Medulla oblongata (tissue), 1 donor: ENCODE measurements at regions not wholly inside any gene's neighbourhood (a gene's known extent, or its start where the extent isn't known, plus 50 kb on each side); places are given as distances from the start of the nearest gene placed in this dataset.

Source experiments
- DNase-seq: peaks from one replicate; pipeline ENCODE4 v3.0.0-alpha.2; 2015; ENCODE audit errors: extremely low spot score

DNA sequence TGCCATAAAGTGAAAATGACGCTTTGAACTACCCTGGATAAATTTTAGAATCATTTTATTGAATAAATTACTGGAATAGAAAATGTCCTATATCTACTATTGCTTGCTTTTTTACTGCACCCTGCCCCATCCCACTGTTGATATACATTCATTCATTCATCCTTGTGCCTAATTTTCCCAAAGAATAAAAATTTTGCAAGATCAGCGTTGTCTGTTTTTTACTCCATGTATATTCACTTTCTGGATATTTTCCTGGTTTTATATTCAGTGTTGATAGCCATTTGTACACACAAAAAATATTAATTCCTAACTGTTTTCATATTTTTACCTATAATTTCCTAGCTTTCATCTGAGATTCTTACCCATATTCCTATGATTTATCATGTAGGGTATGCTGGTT lies 262.9 kb upstream of the MAGI2 start:
- no peak for DNase-seq

DNA sequence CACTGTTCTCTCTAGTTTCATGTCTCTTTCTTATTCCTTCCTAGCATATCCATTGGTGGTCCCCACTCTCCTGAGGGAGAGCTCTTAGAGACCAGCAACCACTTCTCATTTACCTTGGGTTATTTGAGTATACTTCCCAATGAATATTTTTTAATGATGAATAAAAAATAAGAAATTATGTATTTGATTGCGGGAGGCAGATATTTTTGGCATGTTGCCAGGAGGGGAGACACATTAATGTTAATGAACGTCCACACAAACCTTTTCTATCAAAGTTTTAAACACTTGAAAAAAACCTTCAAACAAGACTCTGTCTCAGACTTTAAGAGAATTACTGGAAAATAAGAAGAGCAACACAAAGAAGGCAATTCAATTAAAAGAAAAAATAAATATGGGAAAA lies 260.6 kb upstream of the MAGI2 start:
- no peak for DNase-seq

DNA sequence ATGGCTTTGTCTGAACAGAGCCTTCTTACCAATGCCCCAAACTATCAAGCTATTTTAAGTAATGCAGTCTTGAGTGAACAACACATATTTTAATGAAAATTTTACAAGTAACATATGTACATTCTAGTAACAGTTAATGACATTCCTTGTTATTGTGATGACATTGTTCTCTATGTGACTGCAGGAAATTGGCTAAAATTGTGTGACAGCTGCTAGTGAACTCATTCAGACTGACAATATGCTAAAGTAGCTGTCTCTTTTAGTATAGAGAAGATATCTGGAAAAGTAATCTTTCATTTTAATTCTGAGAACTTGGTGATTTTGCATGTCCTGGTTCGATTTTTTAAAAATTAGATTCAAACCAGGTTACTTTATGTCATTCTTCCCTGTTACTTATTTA lies 259.8 kb upstream of the MAGI2 start:
- no peak for DNase-seq

DNA sequence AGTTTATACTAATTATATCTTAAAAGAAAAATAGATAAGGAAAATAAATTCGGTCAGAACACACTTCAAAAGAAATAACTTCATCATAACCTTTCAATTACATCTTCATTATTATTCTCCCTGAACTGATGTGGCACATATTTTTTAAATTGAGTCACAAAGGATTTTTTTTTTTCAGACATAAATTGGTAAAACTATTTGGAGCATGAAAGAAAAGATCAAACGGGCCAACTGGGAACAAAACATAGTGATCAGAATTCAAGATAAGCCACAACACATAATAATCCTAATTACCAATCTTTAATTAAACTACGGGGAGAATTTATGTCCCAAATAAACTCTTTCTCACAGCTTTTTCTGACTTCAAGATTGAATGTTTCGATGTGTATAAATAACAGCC lies 258.2 kb upstream of the MAGI2 start:
- no peak for DNase-seq

DNA sequence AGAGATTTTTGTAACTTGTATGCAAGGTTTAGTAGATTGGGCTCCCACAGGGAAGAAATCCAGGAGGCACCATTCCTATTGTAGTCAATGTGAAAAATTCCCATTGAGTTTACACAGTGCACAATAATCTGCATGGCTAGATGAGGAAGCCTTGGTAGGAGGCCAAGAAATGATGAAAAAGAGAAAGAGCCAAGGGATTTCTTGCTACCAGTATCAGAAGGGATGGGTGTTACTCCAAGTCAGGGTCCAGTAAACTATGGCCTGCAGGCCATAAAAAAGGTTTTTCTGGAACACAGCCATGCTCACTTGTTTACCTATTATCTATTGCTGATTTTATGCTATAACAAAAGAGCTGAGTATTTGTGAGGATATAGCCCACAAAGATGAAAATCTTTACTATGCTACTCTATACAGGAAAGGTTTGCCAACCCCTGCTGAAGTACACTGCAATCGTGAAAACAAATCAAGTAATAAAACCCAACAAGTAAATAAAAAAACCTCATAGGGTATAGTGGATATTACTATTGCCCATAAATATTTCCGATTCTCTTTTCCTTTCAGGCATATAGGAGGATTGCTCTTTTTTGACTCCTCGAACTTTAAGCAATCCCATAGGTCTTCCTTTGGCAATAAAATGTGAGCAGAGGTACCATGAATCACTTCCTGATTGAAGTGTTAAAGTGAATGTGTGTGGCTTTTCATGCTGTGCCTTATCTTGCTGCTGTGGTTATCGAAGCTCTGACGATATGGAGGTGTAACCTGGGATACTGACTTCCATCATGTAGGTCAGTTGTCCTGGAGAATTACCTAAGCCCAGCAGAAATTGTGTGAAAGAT lies 256.3 kb upstream of the MAGI2 start:
- DNase-seq, result no peak

DNA sequence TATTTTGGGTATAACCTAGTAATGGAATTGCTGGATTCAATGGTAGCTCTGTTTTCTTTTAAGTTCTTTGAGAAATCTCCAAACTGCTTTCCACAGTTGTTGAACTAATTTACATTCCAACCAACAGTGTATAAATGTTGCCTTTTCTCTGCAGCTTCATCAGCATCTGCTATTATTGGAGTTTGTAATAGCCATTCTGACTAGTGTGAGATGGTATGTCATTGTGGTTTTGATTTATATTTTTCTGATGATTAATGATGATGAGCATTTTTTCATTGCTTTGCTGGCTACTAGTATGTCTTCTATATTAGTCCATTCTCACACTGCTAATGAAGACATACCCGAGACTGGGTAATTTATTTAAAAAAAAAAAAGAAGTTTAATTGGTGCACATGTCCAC lies 248.6 kb upstream of the MAGI2 start:
- DNase-seq, result no peak

DNA sequence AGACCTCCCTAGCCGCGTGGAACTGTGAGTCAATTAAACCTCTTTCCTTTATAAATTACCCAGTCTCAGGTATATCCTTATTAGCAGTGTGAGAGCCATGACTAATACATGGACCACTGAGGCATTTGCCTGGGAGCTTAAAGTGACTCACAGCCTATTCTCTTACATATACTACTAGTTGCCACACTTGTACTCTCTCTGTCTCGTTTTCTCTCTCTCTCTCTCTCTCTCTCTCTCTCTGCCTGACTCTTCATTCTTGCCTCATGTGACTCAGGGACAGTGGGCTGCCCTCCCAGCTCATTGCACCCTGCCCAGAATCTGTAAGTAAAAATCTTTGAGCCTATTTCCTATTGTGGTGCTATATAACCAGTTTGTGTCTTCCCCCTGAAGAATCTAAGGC lies 238.5 kb upstream of the MAGI2 start:
- no peak for DNase-seq

DNA sequence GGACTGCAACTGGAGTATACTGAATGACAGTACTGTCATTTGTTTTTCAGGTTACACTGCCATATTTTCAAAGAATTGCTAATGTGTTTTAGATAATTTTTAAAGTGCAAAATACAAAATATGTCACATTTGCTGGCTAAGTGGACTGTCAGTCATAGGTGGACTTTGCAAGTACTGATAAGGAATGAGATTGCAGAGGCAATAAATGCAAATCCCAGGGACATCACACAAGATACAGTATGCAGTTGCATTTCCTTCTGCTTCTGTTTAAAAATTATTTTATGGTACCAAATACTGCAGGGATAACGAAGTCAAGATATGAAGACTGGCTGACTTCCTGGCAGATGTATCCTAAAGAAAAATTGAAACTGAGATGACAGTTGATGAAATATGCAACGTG lies 237.6 kb upstream of the MAGI2 start:
- no peak for DNase-seq

DNA sequence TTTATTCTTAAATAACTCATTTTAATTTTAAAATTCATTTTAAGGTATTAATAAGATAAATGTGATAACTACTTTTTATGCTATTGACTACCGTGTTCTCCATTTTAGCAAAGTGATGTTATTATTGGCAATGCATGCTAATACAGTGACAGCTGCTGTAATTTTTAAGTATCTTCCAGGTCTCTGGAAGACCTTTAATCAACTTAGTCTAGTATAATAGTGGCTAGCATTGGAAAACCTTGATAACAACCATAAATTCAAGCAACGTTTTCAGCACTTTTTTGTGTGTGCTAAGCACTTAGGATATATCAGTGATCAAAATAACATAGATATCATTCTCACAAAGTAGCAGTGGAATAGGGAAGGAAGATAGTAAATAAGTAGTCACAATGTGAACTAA lies 230.9 kb upstream of the MAGI2 start:
- DNase-seq, result no peak

DNA sequence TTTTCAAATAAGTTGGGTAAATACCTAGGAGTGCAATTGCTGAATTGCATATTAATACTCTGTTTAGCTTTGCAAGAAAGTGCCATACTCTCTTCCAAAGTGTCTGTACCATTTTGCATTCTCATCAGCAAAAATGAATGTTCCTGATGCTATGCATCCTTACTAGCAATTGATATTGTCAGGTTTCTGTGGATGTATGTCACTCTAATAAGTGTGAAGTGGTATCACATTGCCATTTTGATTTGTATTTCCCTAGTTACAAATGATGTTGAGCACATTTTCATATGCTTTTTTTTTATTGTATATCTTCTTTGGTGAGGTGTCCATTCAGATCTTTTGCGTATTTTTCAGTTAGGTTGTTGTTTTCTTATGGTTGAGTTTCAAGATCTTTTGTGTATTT lies 230.4 kb upstream of the MAGI2 start:
- no peak for DNase-seq

DNA sequence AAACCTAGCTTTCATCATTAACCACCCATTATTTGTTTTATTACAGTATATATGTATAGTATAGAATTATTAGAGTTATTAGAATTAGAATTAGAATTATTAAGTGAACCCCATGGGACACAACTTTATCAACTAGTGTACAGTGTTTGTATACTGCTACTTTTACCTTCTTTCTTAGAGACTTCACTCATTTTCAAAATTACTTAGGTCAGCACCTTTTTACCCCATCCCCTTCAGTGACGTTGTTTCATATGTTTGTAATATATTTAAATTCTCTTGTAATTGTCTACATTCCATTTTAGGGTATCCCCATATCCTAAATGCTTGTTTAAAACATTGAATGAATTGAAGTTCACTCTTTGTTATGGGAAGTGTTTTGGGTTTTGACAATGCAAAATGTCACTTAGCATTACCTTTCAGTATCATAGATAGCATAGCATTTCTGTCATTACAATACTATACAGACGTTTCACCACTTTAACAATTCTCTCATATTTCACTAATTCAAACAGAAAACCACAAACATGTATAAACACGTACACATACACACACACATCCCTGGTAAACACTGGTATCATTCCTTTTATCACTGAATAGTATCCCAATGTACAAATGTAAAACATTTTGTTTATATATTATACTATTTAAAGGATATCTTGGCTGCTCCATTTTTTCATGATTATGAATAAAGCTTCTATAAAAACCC lies 229.9 kb upstream of the MAGI2 start:
- DNase-seq, result no peak

DNA sequence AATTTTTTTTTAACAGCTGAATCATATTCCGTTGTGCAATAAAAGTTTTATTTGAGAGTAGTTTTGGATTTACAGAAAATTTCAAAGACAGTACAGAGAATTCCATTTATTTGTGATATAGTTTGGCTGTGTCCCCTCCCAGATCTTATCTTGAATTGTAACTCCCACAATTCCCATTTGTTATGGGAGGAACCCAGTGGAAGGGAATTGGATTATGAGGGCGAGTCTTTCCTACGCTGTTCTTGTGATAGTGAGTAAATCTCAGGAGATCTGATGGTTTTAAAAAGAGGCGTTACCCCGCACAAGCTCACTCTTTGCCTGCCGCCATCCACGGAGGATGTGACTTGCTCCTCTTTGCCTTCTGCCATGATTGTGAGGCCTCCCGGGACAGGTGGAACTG lies 228.0 kb upstream of the MAGI2 start:
- DNase-seq, result no peak

DNA sequence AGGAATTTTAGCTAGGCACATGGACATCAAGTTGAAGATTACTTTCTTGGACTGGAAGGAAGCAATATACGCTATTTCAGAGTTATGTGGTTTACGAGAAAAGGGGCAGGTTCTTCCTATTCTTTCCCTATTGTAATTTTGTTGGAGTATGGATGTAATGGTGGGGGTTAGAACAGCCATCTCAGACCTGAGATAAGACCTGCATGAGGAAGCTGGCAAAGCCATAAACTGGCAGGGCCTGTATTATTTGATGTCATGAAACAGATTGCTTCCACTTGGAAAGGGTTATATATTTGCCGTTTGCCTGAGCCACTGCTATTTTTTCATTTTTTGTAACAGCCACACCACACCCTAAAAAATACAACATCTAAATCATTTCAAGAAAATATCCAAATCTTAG lies 220.5 kb upstream of the MAGI2 start:
- DNase-seq, result no peak

DNA sequence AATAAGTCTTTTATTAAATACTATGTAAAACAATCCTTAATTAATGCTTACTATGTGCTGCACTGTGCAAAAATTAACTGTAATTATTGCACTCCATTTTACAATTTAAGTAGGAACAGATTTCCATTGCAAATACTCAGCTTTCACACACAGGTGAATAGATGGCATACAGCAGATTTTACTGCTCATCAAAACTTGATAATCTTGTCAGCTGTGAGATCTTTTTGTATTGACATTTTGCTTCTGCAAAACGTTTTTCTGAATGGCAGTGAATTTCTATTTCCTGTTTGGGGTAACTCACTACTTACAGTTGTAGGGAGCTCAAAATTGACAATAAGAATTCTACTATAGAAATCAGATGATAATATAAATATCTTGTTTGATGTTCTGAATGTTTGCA lies 220.0 kb upstream of the MAGI2 start:
- no peak for DNase-seq

DNA sequence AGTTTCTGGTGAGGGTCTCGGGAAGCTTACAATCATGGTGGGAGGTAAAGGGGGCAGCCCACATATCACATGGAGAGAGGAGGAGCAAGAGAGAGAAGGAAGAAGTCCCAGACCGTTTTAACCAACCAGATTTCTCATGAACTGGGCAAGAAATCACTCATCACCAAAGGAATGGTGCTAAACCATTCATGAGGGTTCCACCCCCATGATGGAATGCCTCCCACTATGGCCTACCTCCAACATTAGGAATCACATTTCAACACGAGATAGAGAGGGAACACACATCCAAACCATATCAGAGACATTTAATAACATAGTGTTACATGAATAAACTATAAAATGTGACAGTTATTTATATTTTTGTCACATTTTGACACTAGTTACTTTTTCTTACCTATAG lies 214.8 kb upstream of the MAGI2 start:
- no peak for DNase-seq

DNA sequence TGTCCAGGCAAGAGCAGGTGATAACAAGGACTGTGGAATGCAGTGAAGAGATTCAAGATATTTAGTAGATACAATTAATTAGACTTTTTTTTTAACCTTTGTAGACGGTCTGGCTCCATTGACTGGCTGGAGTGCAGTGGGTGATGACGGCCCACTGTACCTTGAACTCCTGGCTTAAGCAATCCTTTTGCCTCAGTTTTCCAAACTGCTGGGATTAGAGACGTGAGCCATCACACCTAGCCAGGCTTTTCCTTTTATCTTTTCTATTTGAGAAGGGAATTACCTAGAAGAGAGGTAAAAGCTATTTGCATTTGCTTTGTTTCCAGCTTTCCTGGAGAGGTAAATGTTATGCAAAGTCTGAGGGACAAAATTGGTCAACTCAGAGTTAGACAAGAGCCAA lies 213.0 kb upstream of the MAGI2 start:
- no peak for DNase-seq

DNA sequence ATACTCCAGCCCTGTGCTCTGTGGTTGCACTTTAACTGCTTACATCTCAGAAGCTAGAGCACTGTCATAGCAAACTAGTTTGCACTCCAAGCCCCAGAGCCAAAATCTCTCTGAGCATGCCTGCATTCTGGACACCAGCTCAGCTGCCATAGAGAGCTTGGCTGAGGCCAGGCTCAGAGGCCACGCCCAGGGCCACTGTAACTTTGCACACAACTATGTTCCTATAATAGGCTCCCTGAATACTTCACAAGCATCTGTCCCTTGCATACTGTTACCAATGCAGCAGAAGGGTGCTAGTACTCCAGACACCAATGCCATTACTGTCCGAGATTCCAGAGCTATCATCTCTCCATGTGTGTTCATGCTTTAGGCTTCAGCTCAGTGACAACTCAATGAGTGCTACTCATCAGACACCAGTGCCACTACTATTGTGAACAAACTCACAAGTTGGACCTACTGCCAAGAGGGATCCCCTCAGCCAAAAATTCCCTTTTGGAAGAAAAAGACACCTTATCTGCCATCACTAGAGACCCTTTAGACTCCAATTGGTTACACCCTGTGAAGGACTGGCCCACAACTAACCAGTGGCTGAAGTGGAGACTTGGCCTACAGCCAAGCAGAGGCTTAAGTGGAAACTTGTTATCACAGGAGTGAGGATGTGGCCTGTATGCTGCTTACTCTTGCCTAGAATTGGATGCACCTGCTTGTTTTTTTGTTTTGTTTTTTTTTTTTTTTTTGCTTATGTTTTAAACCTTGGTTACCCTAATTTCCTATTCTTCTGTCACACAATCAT lies 211.6 kb upstream of the MAGI2 start:
- no peak for DNase-seq

DNA sequence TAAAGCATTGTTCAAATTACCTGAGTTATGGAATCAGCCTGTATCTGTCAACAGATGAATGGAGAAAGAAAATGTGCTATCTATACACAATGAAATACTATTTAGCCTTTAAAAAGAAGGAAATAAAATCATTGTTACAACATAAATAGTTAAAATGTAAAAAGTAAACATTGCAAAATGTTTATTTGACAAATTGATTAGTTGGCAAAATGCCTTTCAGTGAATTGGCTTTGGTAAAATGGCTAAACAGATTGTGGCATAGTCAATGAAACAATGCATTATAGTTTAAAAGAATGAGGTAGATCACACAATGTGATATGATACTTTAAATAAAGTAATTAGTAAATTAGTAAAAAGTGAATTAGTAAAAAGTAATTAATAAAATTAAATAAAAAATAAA lies 204.8 kb upstream of the MAGI2 start:
- no peak for DNase-seq

DNA sequence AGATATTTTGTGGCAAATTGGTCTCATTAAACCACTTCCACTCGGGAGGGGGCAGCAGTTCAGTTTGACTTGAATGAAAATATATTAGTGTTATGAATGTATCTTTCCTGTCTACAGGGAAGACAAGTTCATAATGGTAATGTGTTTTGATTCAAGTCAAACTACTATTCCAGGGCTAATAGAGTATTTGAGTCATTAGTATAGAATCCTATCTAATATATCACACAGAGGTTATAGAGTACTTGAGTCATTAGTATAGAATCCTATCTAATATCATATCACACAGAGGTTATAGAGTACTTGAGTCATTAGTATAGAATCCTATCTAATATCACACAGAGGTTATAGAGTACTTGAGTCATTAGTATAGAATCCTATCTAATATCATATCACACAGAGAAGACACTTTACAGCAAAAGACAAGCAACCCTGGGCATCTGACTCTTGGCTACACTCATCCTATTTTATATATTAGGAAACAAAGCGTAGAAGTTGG lies 199.7 kb upstream of the MAGI2 start:
- DNase-seq, result no peak

DNA sequence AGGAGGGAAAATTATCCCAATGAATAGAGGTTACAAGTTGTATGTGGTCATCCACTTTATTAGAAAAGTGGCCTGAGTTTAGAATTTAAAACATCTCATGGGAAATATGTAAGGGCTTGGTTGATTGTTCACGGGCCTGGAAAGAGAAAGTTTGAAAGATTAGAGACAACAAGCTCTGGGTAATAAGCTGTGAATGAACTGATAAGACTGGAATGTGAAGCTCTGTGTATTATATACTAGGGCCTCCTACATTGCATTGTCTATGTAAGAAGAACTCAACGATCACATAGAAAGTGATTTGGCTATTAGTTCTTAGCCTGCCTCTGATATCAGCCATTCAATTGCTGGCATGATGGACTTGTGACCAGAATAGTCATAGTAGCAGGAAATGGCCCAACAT lies 199.2 kb upstream of the MAGI2 start:
- no peak for DNase-seq

DNA sequence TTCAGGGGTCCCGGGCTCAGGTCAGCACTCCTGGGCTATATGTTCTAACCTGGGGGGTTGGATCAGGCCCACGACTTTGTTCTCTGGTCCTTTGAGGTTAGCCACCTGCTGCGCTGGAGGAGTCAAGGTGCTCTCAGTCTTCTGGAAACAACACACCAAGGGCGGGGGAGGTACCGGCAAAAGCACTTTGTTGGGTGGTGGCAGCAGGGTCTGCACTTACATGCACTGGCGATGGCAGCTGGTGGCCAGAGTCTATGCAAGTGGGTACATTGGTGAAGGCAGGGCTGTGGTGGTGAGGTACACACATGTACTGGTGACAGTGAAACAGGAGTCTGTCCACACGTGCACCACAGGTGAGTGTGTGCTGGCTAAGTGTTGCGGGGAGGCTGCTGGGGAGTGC lies 194.2 kb upstream of the MAGI2 start:
- DNase-seq, result no peak

DNA sequence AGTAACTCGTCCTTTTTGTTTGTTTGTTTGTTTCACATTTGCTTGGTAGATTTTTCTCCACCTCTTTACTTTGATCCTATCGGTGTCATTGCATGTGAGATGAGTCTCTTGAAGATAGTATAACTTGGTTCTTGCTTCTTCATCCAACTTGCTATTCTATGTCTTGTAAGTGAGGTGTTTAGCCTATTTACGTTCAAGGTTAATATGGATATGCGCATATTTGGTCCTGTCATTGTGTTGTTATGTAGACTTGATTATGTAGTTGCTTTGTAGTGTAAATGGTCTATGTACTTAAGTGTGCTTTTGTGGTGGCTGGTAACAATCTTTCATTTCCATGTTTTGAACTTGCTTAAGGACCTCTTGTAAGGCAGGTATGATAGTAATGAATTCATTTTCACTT lies 192.8 kb upstream of the MAGI2 start:
- DNase-seq, result no peak

DNA sequence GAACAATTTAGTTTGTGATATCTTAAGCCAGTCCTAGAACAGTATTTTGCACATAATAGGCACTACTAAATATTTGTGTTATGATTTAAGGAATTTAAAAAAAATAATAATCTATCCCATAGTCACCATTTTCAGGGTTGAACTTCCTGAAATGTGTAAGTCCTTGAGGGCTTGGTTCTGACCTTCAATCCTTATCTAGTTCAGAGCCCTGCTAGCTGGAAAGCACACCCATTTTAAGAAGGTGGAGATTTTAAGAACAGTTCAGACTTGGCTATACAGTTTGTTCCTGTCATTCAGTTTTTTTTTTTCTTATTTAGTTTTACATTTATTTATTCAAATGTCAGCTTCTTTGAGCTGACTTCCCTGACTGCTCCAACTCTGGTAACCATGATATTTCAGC lies 183.4 kb upstream of the MAGI2 start:
- no peak for DNase-seq
